ENCODE measurements at regions not wholly inside any gene's neighbourhood (a gene's known extent, or its start where the extent isn't known, plus 50 kb on each side); places are given as distances from the start of the nearest gene placed in this dataset.

- ChIA-PET POLR2A (interaction anchor here (0.6 to 1.2 kb wide), 2 partner anchors 21 to 341 kb away, joined by 3 to 4 read pairs; no protein-coding TSS in a partner anchor), CTCF (interaction anchor here (0.7 kb wide), 1 partner anchor 538 kb away, joined by 3 read pairs; no protein-coding TSS in a partner anchor)
- no peak for DNase-seq (ENCODE audit: unreplicated experiment)
- TF ChIP-seq, protein P1, sequence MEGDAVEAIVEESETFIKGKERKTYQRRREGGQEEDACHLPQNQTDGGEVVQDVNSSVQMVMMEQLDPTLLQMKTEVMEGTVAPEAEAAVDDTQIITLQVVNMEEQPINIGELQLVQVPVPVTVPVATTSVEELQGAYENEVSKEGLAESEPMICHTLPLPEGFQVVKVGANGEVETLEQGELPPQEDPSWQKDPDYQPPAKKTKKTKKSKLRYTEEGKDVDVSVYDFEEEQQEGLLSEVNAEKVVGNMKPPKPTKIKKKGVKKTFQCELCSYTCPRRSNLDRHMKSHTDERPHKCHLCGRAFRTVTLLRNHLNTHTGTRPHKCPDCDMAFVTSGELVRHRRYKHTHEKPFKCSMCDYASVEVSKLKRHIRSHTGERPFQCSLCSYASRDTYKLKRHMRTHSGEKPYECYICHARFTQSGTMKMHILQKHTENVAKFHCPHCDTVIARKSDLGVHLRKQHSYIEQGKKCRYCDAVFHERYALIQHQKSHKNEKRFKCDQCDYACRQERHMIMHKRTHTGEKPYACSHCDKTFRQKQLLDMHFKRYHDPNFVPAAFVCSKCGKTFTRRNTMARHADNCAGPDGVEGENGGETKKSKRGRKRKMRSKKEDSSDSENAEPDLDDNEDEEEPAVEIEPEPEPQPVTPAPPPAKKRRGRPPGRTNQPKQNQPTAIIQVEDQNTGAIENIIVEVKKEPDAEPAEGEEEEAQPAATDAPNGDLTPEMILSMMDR (IDR thresholded peaks at IDR 0.05; ENCODE audit: unreplicated experiment), result no peak
- no peak overlapping the region for H3K4me3 Mint-ChIP-seq (ENCODE audit: unreplicated experiment)
- H3K27me3 Mint-ChIP-seq (ENCODE audit: insufficient read depth, unreplicated experiment), result no peaks in the 10 kb centered on the region
- H3K27ac Mint-ChIP-seq (ENCODE audit: low read depth, unreplicated experiment), result no peak overlapping the region
- BruUV-seq (replicated peaks), result no TSS peak
- intact Hi-C loops (cut with micrococcal nuclease), result no loop called here
- H3K4me1 Mint-ChIP-seq (ENCODE audit: insufficient read depth, unreplicated experiment), result no peaks in the 10 kb centered on the region
- H3K36me3 Mint-ChIP-seq (ENCODE audit: insufficient read depth, unreplicated experiment), result peaks cover 3% of the 10 kb centered on the region
- H3K9me3 Mint-ChIP-seq (ENCODE audit: unreplicated experiment), result peaks cover 12% of the 10 kb centered on the region
These were observed 449.4 kb upstream of the PRICKLE1 start for GRCh38 chr12:43038991-43039390.

- H3K9me3 Mint-ChIP-seq (ENCODE audit: unreplicated experiment), result peaks cover 20% of the 10 kb centered on the region
- no peaks in the 10 kb centered on the region for H3K27me3 Mint-ChIP-seq (ENCODE audit: insufficient read depth, unreplicated experiment)
- BruUV-seq (replicated peaks), result no TSS peak
- ChIA-PET CTCF (no interaction called here), POLR2A (no interaction called here)
- H3K27ac Mint-ChIP-seq (ENCODE audit: low read depth, unreplicated experiment), result no peak overlapping the region
- no peak overlapping the region for H3K4me3 Mint-ChIP-seq (ENCODE audit: unreplicated experiment)
- DNase-seq (ENCODE audit: unreplicated experiment), result no peak
- peaks cover 5% of the 10 kb centered on the region for H3K36me3 Mint-ChIP-seq (ENCODE audit: insufficient read depth, unreplicated experiment)
- H3K4me1 Mint-ChIP-seq (ENCODE audit: insufficient read depth, unreplicated experiment), result no peaks in the 10 kb centered on the region
- TF ChIP-seq, protein P1 (IDR thresholded peaks at IDR 0.05; ENCODE audit: unreplicated experiment), result no peak
- intact Hi-C loops (cut with micrococcal nuclease), result no loop called here
These were observed 440.4 kb upstream of the PRICKLE1 start for GRCh38 chr12:43029971-43030370.

- ChIA-PET POLR2A (interaction anchor here (0.6 to 0.8 kb wide), 4 partner anchors 16 to 1624 kb away, joined by 3 to 5 read pairs (median 4); no protein-coding TSS in a partner anchor), CTCF (no interaction called here)
- peaks cover under 1% of the 10 kb centered on the region for H3K36me3 Mint-ChIP-seq (ENCODE audit: insufficient read depth, unreplicated experiment)
- no peaks in the 10 kb centered on the region for H3K4me1 Mint-ChIP-seq (ENCODE audit: insufficient read depth, unreplicated experiment)
- TF ChIP-seq, protein P1 (IDR thresholded peaks at IDR 0.05; ENCODE audit: unreplicated experiment), result no peak
- H3K4me3 Mint-ChIP-seq (ENCODE audit: unreplicated experiment), result no peak overlapping the region
- H3K9me3 Mint-ChIP-seq (ENCODE audit: unreplicated experiment), result peaks cover 13% of the 10 kb centered on the region
- intact Hi-C loops (cut with micrococcal nuclease), result no loop called here
- no peak for DNase-seq (ENCODE audit: unreplicated experiment)
- BruUV-seq (replicated peaks), result no TSS peak
- no peaks in the 10 kb centered on the region for H3K27me3 Mint-ChIP-seq (ENCODE audit: insufficient read depth, unreplicated experiment)
- no peak overlapping the region for H3K27ac Mint-ChIP-seq (ENCODE audit: low read depth, unreplicated experiment)
These were observed 439.3 kb upstream of the PRICKLE1 start for GRCh38 chr12:43028826-43029225.

DNA sequence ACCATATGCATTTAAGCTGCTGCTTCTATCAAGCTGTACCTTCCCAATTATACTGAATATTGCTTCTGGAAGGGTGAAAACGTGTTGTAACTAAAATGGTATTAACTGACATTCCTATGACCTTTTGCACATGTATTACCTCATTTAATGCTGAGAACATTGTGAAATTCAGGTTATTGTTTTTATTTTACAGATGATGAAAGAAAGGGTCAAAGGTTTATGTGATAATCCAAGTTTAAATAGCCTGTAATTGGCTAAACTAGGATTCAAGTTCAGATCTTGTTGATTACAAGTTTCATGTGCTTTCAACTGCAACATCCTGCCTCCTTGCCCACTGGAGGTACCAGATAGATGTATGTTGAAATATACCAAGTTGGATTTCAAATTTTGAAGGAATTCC, 433.3 kb upstream of the PRICKLE1 start:
- POLR2A ChIA-PET, result no interaction called here

More for the DNA sequence above, 433.3 kb upstream of the PRICKLE1 start:
- Mint-ChIP-seq H3K36me3 (ENCODE audit: insufficient read depth, unreplicated experiment) (no peaks in the 10 kb centered on the region), H3K27me3 (ENCODE audit: insufficient read depth, unreplicated experiment) (no peaks in the 10 kb centered on the region), H3K4me1 (ENCODE audit: insufficient read depth, unreplicated experiment) (no peaks in the 10 kb centered on the region), H3K27ac (ENCODE audit: low read depth, unreplicated experiment) (no peak overlapping the region), H3K9me3 (ENCODE audit: unreplicated experiment) (peaks cover 8% of the 10 kb centered on the region), H3K4me3 (ENCODE audit: unreplicated experiment) (no peak overlapping the region)
- CTCF ChIA-PET, result interaction anchor here (1.2 kb wide), 1 partner anchor 62 kb away, joined by 3 read pairs; no protein-coding TSS in a partner anchor
- DNase-seq (ENCODE audit: unreplicated experiment), result peak; percentile 11
- intact Hi-C loops (cut with micrococcal nuclease), result no loop called here
- TF ChIP-seq, protein P1 (IDR thresholded peaks at IDR 0.05; ENCODE audit: unreplicated experiment), result no peak
- BruUV-seq (replicated peaks), result no TSS peak
